Loucy (cell line): ENCODE measurements at regions not wholly inside any gene's neighbourhood (a gene's known extent, or its start where the extent isn't known, plus 50 kb on each side); places are given as distances from the start of the nearest gene placed in this dataset.

Experiments used
- EZH2phosphoT487 ChIP-seq: fragments of 200-600 bp; IDR thresholded peaks from 2 replicates; pipeline ENCODE4 v1.6.1; 2018; ENCODE audit warnings: antibody characterized with exemption, mild to moderate bottlenecking, moderate library complexity, borderline replicate concordance
- TF ChIP-seq, protein P1 (sequence below): fragments of 200-600 bp; sonication (generic); conservative IDR thresholded peaks from 2 replicates; pipeline ENCODE4 v1.5.1; 2014; ENCODE audit warnings: mild to moderate bottlenecking, antibody characterized with exemption, low read length

DNA sequence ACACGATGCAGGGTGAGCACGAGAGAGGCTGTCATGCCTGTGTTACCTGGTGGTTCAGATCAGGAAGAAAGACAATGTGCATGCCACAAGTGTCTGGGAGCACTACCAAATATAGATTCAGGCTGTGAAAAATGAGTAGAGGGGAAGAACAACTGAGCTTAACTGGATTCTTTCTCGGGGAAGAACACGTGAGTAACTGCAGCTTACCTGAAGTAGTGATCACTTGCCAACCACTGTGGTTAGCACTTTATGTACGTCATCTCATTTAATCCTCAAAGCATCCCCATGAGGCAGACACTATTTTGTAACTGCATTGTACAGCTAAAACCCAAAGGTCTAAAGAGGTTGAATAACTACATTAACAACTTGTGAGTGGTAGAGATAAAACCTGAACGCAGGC lies 746.2 kb downstream of the TUSC7 start:
- TF ChIP-seq, protein P1, sequence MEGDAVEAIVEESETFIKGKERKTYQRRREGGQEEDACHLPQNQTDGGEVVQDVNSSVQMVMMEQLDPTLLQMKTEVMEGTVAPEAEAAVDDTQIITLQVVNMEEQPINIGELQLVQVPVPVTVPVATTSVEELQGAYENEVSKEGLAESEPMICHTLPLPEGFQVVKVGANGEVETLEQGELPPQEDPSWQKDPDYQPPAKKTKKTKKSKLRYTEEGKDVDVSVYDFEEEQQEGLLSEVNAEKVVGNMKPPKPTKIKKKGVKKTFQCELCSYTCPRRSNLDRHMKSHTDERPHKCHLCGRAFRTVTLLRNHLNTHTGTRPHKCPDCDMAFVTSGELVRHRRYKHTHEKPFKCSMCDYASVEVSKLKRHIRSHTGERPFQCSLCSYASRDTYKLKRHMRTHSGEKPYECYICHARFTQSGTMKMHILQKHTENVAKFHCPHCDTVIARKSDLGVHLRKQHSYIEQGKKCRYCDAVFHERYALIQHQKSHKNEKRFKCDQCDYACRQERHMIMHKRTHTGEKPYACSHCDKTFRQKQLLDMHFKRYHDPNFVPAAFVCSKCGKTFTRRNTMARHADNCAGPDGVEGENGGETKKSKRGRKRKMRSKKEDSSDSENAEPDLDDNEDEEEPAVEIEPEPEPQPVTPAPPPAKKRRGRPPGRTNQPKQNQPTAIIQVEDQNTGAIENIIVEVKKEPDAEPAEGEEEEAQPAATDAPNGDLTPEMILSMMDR = no peak
- TF ChIP-seq EZH2phosphoT487 = no peak
